GM21447 (cell line): ENCODE measurements at regions not wholly inside any gene's neighbourhood (a gene's known extent, or its start where the extent isn't known, plus 50 kb on each side); places are given as distances from the start of the nearest gene placed in this dataset.

Source experiments
- ATAC-seq: cut with Tn5 transposase; IDR thresholded peaks from one replicate; pipeline ENCODE4 v1.9.1; 2021; ENCODE audit not compliant: unreplicated experiment

- no peak for ATAC-seq
These were observed 367.4 kb upstream of the GULP1 start for GRCh38 chr2:187924293-187924692.

- ATAC-seq = no peak
These were observed 357.4 kb upstream of the GULP1 start for GRCh38 chr2:187934236-187934635.

- no peak for ATAC-seq
These were observed 357.0 kb upstream of the GULP1 start for GRCh38 chr2:187934692-187935091.

- no peak for ATAC-seq
These were observed 356.5 kb upstream of the GULP1 start for GRCh38 chr2:187935126-187935525.

GRCh38 chr2:187936228-187936627 is 355.4 kb upstream of the GULP1 start:
- no peak for ATAC-seq

GRCh38 chr2:187939180-187939579 is 352.5 kb upstream of the GULP1 start:
- ATAC-seq = no peak

GRCh38 chr2:187942876-187943275 is 348.8 kb upstream of the GULP1 start:
- ATAC-seq = no peak

GRCh38 chr2:187943772-187944369 is 347.8 kb upstream of the GULP1 start:
- no peak for ATAC-seq

- ATAC-seq = no peak
These were observed 341.8 kb upstream of the GULP1 start for GRCh38 chr2:187949859-187950258.

- ATAC-seq = no peak
These were observed 340.0 kb upstream of the GULP1 start for GRCh38 chr2:187951470-187952218.

- no peak for ATAC-seq
These were observed 334.7 kb upstream of the GULP1 start for GRCh38 chr2:187956906-187957534.

GRCh38 chr2:187959821-187960220 is 331.9 kb upstream of the GULP1 start:
- ATAC-seq = no peak

- no peak for ATAC-seq
These were observed 329.1 kb upstream of the GULP1 start for GRCh38 chr2:187962538-187962937.

- ATAC-seq = no peak
These were observed 326.9 kb upstream of the GULP1 start for GRCh38 chr2:187964746-187965145.

- no peak for ATAC-seq
These were observed 324.8 kb upstream of the GULP1 start for GRCh38 chr2:187966924-187967323.

- no peak for ATAC-seq
These were observed 319.8 kb upstream of the GULP1 start for GRCh38 chr2:187971893-187972292.

- ATAC-seq = no peak
These were observed 315.3 kb upstream of the GULP1 start for GRCh38 chr2:187976259-187976985.

- no peak for ATAC-seq
These were observed 314.7 kb upstream of the GULP1 start for GRCh38 chr2:187976986-187977333.

GRCh38 chr2:187978356-187978755 is 313.3 kb upstream of the GULP1 start:
- ATAC-seq = no peak

- peak; percentile 72 for ATAC-seq
These were observed 309.0 kb upstream of the GULP1 start for GRCh38 chr2:187982668-187983067.

GRCh38 chr2:187985195-187985594 is 306.5 kb upstream of the GULP1 start:
- ATAC-seq = no peak

GRCh38 chr2:187985923-187986322 is 305.8 kb upstream of the GULP1 start:
- ATAC-seq = no peak
